HUDEP-2 (cell line): ENCODE measurements at regions not wholly inside any gene's neighbourhood (a gene's known extent, or its start where the extent isn't known, plus 50 kb on each side); places are given as distances from the start of the nearest gene placed in this dataset.

Source experiments
- DNase-seq, 76 experiments: peaks; one replicate each; lab custom pipeline; 2025; ENCODE audit not compliant: unreplicated experiment in 76 of 76; lab: John Stamatoyannopoulos, UW

- no peak for DNase-seq
These were observed 203.6 kb downstream of the RAB11FIP4 start for GRCh38 chr17:31595076-31595475.

GRCh38 chr17:31594416-31594815 lies 202.9 kb downstream of the RAB11FIP4 start:
- DNase-seq, result no peak

DNA sequence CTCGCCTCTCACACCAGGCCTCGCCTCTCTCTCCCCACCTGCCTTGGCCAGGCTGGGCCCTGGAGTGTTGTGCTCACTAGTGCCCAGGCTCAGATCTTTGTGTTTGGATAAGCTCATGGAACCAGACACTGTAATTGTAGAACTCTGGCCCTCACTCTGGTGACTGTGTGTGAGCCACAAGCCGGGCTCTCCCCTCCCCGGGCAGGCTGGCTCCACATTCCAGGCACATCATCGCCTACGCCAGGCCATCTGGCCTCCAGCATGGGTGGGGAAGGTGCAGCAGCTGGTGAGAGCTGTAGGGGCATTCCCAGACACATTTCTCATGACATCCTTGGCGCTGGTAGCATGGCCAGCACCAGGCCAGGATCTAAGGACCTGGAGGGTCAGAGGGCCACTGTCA lies 202.3 kb downstream of the RAB11FIP4 start:
- no peak for DNase-seq

GRCh38 chr17:31591924-31592323 lies 200.4 kb downstream of the RAB11FIP4 start:
- no peak for DNase-seq

DNA sequence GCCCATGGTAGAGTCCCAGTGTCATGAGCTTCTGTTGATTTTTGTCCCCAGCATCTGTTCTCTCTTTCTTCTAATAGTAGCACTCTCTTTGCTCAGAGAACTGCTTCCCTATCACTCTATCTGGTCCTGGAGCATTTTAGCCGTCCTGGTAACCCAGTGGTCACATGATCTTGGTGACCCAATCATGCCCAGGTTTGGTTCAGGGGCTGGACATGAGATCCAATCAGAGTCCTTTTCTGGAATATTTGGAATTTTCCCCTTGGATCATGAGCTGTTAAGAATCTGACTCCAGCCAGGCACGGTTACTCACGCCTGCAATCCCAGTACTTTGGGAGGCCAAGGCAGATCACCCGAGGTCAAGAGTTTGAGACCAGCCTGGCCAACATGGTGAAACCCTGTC lies 197.0 kb downstream of the RAB11FIP4 start:
- no peak for DNase-seq

DNA sequence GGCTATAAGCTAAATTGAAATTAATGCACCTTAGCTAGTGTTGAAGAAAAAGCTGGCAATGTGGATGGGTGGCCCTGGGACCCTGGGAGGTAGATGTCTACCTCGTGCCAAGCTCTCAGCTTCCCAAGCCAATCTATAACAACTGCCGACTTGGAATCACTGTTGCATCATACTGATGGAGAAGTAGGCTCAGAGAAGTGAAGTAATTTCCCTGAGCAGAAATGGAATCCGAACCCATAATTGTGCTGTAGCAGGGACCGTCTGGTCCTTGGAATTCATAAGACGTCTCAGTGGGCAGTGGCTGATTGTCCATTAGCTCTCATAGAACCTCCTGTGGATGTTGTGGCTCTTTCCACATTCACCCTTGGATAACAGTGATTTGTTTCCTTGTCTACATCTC lies 196.6 kb downstream of the RAB11FIP4 start:
- DNase-seq, result no peak
